ENCODE measurements at regions not wholly inside any gene's neighbourhood (a gene's known extent, or its start where the extent isn't known, plus 50 kb on each side); places are given as distances from the start of the nearest gene placed in this dataset.

DNA sequence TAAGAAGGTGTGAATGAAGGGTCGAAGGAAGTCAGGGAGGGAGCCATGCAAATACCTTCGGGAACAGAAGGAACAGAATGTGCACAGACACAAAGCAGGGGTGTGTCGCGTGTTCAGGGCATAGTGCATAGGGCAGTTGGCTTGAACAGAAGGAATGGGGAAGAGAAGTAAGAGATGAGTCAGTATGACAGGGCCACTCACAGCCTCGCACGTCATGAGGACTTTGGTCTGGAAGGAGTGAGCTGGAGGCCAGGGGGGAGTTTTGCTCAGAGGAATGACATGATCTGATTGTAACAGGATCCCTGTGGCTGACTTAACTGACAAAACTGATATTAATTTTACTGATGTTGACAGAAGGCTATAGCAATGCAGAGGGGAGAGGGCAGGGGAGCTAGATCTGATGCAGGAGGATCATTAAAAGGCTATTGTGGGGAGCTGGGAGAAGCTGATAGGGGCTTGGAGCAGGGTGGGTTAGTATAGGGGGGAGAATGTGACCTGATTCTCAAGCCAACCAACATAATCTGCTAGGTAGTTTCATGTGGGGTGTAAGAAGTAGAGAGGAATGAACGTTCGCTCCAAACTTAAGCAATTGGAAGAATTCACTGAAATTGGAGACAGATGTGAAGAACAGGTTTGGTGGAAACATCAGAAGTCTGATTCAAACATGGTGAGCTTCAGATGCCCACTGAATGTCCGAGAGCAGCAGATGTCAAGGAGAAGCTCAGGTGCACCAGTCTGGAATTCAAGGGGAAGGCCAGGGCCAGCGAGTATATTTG, 60.4 kb upstream of the COPS8 start (continued):
- TF ChIP-seq, protein P1, sequence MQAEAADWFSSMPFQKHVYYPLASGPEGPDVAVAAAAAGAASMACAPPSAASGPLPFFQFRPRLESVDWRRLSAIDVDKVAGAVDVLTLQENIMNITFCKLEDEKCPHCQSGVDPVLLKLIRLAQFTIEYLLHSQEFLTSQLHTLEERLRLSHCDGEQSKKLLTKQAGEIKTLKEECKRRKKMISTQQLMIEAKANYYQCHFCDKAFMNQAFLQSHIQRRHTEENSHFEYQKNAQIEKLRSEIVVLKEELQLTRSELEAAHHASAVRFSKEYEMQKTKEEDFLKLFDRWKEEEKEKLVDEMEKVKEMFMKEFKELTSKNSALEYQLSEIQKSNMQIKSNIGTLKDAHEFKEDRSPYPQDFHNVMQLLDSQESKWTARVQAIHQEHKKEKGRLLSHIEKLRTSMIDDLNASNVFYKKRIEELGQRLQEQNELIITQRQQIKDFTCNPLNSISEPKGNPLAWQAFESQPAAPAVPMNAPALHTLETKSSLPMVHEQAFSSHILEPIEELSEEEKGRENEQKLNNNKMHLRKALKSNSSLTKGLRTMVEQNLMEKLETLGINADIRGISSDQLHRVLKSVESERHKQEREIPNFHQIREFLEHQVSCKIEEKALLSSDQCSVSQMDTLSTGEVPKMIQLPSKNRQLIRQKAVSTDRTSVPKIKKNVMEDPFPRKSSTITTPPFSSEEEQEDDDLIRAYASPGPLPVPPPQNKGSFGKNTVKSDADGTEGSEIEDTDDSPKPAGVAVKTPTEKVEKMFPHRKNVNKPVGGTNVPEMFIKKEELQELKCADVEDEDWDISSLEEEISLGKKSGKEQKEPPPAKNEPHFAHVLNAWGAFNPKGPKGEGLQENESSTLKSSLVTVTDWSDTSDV (CRISPR knock-in tag; IDR thresholded peaks at IDR 0.05), result no peak
- 0 out of 2 replicates have a peak, but pooled peaks have one; percentile 49 for TF ChIP-seq POGZ (CRISPR knock-in tag; IDR thresholded peaks at IDR 0.05)
- no peak for TF ChIP-seq MYNN (CRISPR knock-in tag; IDR thresholded peaks at IDR 0.05; ENCODE audit: low read depth)
- TF ChIP-seq KDM2A (CRISPR knock-in tag; IDR thresholded peaks at IDR 0.05; ENCODE audit: borderline replicate concordance, low read depth), result 0 out of 2 replicates have a peak, but pooled peaks have one; percentile 19
- TF ChIP-seq, protein P2, sequence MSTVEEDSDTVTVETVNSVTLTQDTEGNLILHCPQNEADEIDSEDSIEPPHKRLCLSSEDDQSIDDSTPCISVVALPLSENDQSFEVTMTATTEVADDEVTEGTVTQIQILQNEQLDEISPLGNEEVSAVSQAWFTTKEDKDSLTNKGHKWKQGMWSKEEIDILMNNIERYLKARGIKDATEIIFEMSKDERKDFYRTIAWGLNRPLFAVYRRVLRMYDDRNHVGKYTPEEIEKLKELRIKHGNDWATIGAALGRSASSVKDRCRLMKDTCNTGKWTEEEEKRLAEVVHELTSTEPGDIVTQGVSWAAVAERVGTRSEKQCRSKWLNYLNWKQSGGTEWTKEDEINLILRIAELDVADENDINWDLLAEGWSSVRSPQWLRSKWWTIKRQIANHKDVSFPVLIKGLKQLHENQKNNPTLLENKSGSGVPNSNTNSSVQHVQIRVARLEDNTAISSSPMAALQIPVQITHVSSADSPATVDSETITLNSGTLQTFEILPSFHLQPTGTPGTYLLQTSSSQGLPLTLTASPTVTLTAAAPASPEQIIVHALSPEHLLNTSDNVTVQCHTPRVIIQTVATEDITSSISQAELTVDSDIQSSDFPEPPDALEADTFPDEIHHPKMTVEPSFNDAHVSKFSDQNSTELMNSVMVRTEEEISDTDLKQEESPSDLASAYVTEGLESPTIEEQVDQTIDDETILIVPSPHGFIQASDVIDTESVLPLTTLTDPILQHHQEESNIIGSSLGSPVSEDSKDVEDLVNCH (CRISPR knock-in tag; IDR thresholded peaks at IDR 0.05), result no peak
- no peak for TF ChIP-seq RFX1 (IDR thresholded peaks at IDR 0.05)
- TF ChIP-seq, protein P3, sequence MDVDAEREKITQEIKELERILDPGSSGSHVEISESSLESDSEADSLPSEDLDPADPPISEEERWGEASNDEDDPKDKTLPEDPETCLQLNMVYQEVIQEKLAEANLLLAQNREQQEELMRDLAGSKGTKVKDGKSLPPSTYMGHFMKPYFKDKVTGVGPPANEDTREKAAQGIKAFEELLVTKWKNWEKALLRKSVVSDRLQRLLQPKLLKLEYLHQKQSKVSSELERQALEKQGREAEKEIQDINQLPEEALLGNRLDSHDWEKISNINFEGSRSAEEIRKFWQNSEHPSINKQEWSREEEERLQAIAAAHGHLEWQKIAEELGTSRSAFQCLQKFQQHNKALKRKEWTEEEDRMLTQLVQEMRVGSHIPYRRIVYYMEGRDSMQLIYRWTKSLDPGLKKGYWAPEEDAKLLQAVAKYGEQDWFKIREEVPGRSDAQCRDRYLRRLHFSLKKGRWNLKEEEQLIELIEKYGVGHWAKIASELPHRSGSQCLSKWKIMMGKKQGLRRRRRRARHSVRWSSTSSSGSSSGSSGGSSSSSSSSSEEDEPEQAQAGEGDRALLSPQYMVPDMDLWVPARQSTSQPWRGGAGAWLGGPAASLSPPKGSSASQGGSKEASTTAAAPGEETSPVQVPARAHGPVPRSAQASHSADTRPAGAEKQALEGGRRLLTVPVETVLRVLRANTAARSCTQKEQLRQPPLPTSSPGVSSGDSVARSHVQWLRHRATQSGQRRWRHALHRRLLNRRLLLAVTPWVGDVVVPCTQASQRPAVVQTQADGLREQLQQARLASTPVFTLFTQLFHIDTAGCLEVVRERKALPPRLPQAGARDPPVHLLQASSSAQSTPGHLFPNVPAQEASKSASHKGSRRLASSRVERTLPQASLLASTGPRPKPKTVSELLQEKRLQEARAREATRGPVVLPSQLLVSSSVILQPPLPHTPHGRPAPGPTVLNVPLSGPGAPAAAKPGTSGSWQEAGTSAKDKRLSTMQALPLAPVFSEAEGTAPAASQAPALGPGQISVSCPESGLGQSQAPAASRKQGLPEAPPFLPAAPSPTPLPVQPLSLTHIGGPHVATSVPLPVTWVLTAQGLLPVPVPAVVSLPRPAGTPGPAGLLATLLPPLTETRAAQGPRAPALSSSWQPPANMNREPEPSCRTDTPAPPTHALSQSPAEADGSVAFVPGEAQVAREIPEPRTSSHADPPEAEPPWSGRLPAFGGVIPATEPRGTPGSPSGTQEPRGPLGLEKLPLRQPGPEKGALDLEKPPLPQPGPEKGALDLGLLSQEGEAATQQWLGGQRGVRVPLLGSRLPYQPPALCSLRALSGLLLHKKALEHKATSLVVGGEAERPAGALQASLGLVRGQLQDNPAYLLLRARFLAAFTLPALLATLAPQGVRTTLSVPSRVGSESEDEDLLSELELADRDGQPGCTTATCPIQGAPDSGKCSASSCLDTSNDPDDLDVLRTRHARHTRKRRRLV (CRISPR knock-in tag; IDR thresholded peaks at IDR 0.05), result no peak
- TF ChIP-seq BHLHE40 (IDR thresholded peaks at IDR 0.05; ENCODE audit: low read length), result peak; percentile 84
- no peak for TF ChIP-seq ELF4 (CRISPR knock-in tag; IDR thresholded peaks at IDR 0.05; ENCODE audit: borderline replicate concordance)

Data from HepG2 (cell line).